A673 (cell line): ENCODE measurements at regions not wholly inside any gene's neighbourhood (a gene's known extent, or its start where the extent isn't known, plus 50 kb on each side); places are given as distances from the start of the nearest gene placed in this dataset.

Experiments
- BruUV-seq: library from RNA; stranded (reverse); fragments of 400-500 nt; replicated peaks from 2 replicates; lab custom pipeline; 2021; lab: Mats Ljungman, UMichigan
- CTCF ChIA-PET: fragments of 300-600 bp; sonication (Branson Sonifier 250); formaldehyde crosslinking; loops from one replicate; lab custom pipeline; 2022; ENCODE audit warnings: antibody characterized with exemption; lab: Charles Lee
- POLR2A ChIA-PET: fragments of 300-600 bp; sonication (Branson Sonifier 250); formaldehyde crosslinking; loops from one replicate; lab custom pipeline; 2022; ENCODE audit warnings: antibody characterized with exemption; ENCODE audit not compliant: low non-redundant PET; lab: Charles Lee
- DNase-seq: peaks from one replicate; pipeline ENCODE4 v3.0.0-alpha.2; 2015; ENCODE audit warnings: low spot score
- H3K27ac ChIP-seq: fragments of 200-600 bp; sonication (generic); 2 replicates; pipeline ENCODE4 v1.5.1; 2016; ENCODE audit warnings: mixed run types, low read depth, mild to moderate bottlenecking, mixed read lengths, antibody characterized with exemption, low read length; ENCODE audit not compliant: poor library complexity, severe bottlenecking
- H3K27me3 ChIP-seq: fragments of 200-600 bp; sonication (generic); replicated peaks from 2 replicates; pipeline ENCODE4 v1.6.1; 2017; ENCODE audit warnings: mixed run types, low read depth, mild to moderate bottlenecking, mixed read lengths, antibody characterized with exemption, low read length; ENCODE audit not compliant: insufficient read depth, poor library complexity
- H3K36me3 ChIP-seq: fragments of 200-600 bp; sonication (generic); 2 replicates; pipeline ENCODE4 v1.6.1; 2016; ENCODE audit warnings: mixed run types, mild to moderate bottlenecking, mixed read lengths, antibody characterized with exemption, low read length; ENCODE audit not compliant: insufficient read depth, poor library complexity, severe bottlenecking
- H3K4me1 ChIP-seq: fragments of 200-600 bp; sonication (generic); 2 replicates; pipeline ENCODE4 v1.6.1; 2017; ENCODE audit warnings: mixed run types, mild to moderate bottlenecking, mixed read lengths, antibody characterized with exemption, low read length; ENCODE audit not compliant: insufficient read depth, poor library complexity, severe bottlenecking
- H3K4me3 ChIP-seq: fragments of 200-600 bp; sonication (generic); 2 replicates; pipeline ENCODE4 v1.5.1; 2016; ENCODE audit warnings: low read depth, mixed run types, mild to moderate bottlenecking, mixed read lengths, low read length; ENCODE audit not compliant: poor library complexity, severe bottlenecking
- H3K9me3 ChIP-seq: fragments of 200-600 bp; sonication (generic); 2 replicates; pipeline ENCODE4 v1.6.1; 2016; ENCODE audit warnings: mixed run types, low read depth, mild to moderate bottlenecking, mixed read lengths, antibody characterized with exemption, low read length; ENCODE audit not compliant: poor library complexity, severe bottlenecking
- CTCF ChIP-seq: fragments of 300-800, 200-600 bp; sonication (generic); conservative IDR thresholded peaks from 2 replicates; pipeline ENCODE4 v1.5.1; 2017; ENCODE audit warnings: low read depth, mild to moderate bottlenecking, antibody characterized with exemption, low read length, moderate library complexity, mixed read lengths
- EZH2 ChIP-seq: fragments of 200-600 bp; sonication (generic); IDR thresholded peaks from 2 replicates; pipeline ENCODE4 v1.6.1; 2017; ENCODE audit warnings: borderline replicate concordance, low read depth, mild to moderate bottlenecking, mixed read lengths, antibody characterized with exemption, low read length; ENCODE audit not compliant: poor library complexity, severe bottlenecking
- intact Hi-C: fragments of 100-400 bp; cut with micrococcal nuclease; formaldehyde crosslinking; loops from one replicate; pipeline ENCODE4 v1.10.0; 2022; ENCODE audit not compliant: unreplicated experiment

- TF ChIP-seq EZH2 (no peak), CTCF (no peak)
- ChIA-PET CTCF (no interaction called here), POLR2A (no interaction called here)
- H3K4me3 ChIP-seq, result no peak overlapping the region
- DNase-seq, result no peak
- no TSS peak for BruUV-seq
- no peaks in the 10 kb centered on the region for H3K9me3 ChIP-seq
- no peaks in the 10 kb centered on the region for H3K36me3 ChIP-seq
- no peaks in the 10 kb centered on the region for H3K4me1 ChIP-seq
- H3K27me3 ChIP-seq, result no peaks in the 10 kb centered on the region
- H3K27ac ChIP-seq, result no peak overlapping the region
- intact Hi-C loops, result no loop called here
These were observed 151.2 kb upstream of the RORA start for GRCh38 chr15:61380270-61380669.

GRCh38 chr15:61379005-61379404 is 149.9 kb upstream of the RORA start:
- H3K4me3 ChIP-seq, result no peak overlapping the region
- BruUV-seq, result no TSS peak
- TF ChIP-seq EZH2, result no peak
- TF ChIP-seq CTCF, result no peak
- intact Hi-C loops, result no loop called here
- no peaks in the 10 kb centered on the region for H3K36me3 ChIP-seq
- CTCF ChIA-PET, result no interaction called here
- H3K4me1 ChIP-seq, result no peaks in the 10 kb centered on the region
- H3K9me3 ChIP-seq, result no peaks in the 10 kb centered on the region
- H3K27me3 ChIP-seq, result no peaks in the 10 kb centered on the region
- no peak overlapping the region for H3K27ac ChIP-seq
- no peak for DNase-seq
- POLR2A ChIA-PET, result no interaction called here

- BruUV-seq, result no TSS peak
These were observed 147.9 kb upstream of the RORA start for GRCh38 chr15:61376961-61377360.

More at GRCh38 chr15:61376961-61377360, 147.9 kb upstream of the RORA start:
- Histone ChIP-seq H3K36me3 (no peaks in the 10 kb centered on the region), H3K27me3 (no peaks in the 10 kb centered on the region), H3K4me3 (no peak overlapping the region), H3K9me3 (no peaks in the 10 kb centered on the region), H3K27ac (no peak overlapping the region), H3K4me1 (no peaks in the 10 kb centered on the region)
- no peak for TF ChIP-seq EZH2
- no peak for TF ChIP-seq CTCF
- intact Hi-C loops, result no loop called here
- DNase-seq, result no peak
- ChIA-PET POLR2A (no interaction called here), CTCF (no interaction called here)
